Thyroid gland (tissue), 4 donors: ENCODE measurements at regions not wholly inside any gene's neighbourhood (a gene's known extent, or its start where the extent isn't known, plus 50 kb on each side); places are given as distances from the start of the nearest gene placed in this dataset.
"Not testable (repeated sequence)": the region's sequence is repeated elsewhere in the genome, so short reads cannot be mapped to it uniquely, and the experiment has no call there.

Source experiments
- CTCF ChIP-seq, 6 experiments: fragments of 200-600 bp in 3 of 6; fragments of 450-650 bp in 3 of 6; sonication (generic) in 3 of 6; IDR thresholded peaks; one replicate each; pipeline ENCODE4 v1.5.1; 2016 to 2019; ENCODE audit warnings: antibody characterized with exemption in 6 of 6, mild to moderate bottlenecking in 2 of 6, inconsistent platforms in 1 of 6, moderate library complexity in 1 of 6
- POLR2A ChIP-seq, 2 donors: fragments of 450-650 bp; IDR thresholded peaks; one replicate each; pipeline ENCODE4 v1.6.1; 2017; ENCODE audit warnings: antibody characterized with exemption in 2 of 2, mild to moderate bottlenecking in 2 of 2, moderate library complexity in 1 of 2

DNA sequence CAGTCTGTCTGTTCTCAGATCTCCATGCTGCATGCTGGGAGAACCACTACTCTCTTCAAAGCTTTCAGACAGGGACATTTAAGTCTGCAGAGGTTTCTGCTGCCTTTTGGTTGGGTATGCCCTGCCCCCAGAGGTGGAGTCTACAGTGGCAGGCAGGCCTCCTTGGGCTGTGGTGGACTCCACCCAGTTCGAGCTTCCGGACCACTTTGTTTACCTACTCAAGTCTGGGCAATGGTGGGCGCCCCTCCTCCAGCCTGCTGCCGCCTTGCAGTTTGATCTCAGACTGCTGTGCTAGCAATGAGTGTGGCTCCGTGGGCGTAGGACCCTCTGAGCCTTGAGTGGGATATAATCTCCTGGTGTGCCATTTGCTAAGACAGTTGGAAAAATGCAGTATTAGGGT, 317.1 kb downstream of the COL12A1 start:
- not testable (repeated sequence) for TF ChIP-seq CTCF, POLR2A (IDR thresholded peaks at IDR 0.05)
